Small intestine (tissue), 7 donors: ENCODE measurements at regions not wholly inside any gene's neighbourhood (a gene's known extent, or its start where the extent isn't known, plus 50 kb on each side); places are given as distances from the start of the nearest gene placed in this dataset.

Experiments used
- DNase-seq, 2 donors: peaks; one replicate each; pipeline versions ENCODE4 v3.0.0 to v3.0.0-alpha.2; 2013
- FAIRE-seq: peaks from 2 replicates; lab custom pipeline; 2012; peaks lifted over from hg19 to GRCh38; lab: Jason Lieb, UNC
- H3K27ac ChIP-seq, 3 donors: one replicate each; pipeline ENCODE4 v1.5.1; 2013; ENCODE audit warnings: low read length in 2 of 3, mild to moderate bottlenecking in 2 of 3, control low read depth in 1 of 3, inconsistent platforms in 1 of 3, low read depth in 1 of 3, moderate library complexity in 1 of 3
- H3K27me3 ChIP-seq, 3 donors: one replicate each; pipeline ENCODE4 v1.6.1; 2013; ENCODE audit warnings: low read length in 3 of 3, inconsistent platforms in 1 of 3; ENCODE audit not compliant: control insufficient read depth in 3 of 3, insufficient read depth in 3 of 3
- H3K36me3 ChIP-seq, 3 donors: one replicate each; pipeline ENCODE4 v1.6.1; 2013; ENCODE audit warnings: low read length in 3 of 3, inconsistent platforms in 1 of 3, low read depth in 1 of 3, mild to moderate bottlenecking in 1 of 3, moderate library complexity in 1 of 3; ENCODE audit not compliant: control insufficient read depth in 3 of 3, insufficient read depth in 2 of 3
- H3K4me1 ChIP-seq, 3 donors: one replicate each; pipeline ENCODE4 v1.6.1; 2013; ENCODE audit warnings: low read length in 2 of 3, inconsistent platforms in 1 of 3, low read depth in 1 of 3, mild to moderate bottlenecking in 1 of 3, moderate library complexity in 1 of 3; ENCODE audit not compliant: control insufficient read depth in 3 of 3, insufficient read depth in 2 of 3
- H3K4me3 ChIP-seq, 3 donors: one replicate each; pipeline ENCODE4 v1.5.1; 2013; ENCODE audit warnings: low read length in 3 of 3, control low read depth in 1 of 3, inconsistent platforms in 1 of 3, low read depth in 1 of 3, mild to moderate bottlenecking in 1 of 3, moderate library complexity in 1 of 3
- H3K9me3 ChIP-seq, 2 donors: one replicate each; pipeline ENCODE4 v1.6.1; 2013; ENCODE audit warnings: low read depth in 1 of 2, low read length in 1 of 2; ENCODE audit not compliant: control insufficient read depth in 2 of 2, insufficient read depth in 1 of 2
- WGBS, 3 donors: extraction: QIAGEN DNeasy Blood & Tissue Kit; methylation state at CpG; one replicate each; pipeline ENCODE4 v1.1.7; 2013; 5-methylcytosine and 5-hydroxymethylcytosine counted together
- donor health status: healthy with polysubstance abuse.
- donor health status: control.
- donor health status: control.
- donor health status: Bipolar disorder and iron deficiency.
- donor health status: healthy.

GRCh38 chr7:1313613-1314012 is 80.9 kb downstream of the UNCX start:
- Histone ChIP-seq H3K4me1 (no peaks in the 10 kb centered on the region), H3K27me3 (no peaks in the 10 kb centered on the region), H3K4me3 (no peak overlapping the region), H3K36me3 (no peaks in the 10 kb centered on the region), H3K27ac (no peak overlapping the region), H3K9me3 (peaks cover 0 to 4% of the 10 kb centered on the region in 2 donors)
- DNase-seq (no peak), FAIRE-seq (no peak)
- 55 to 67% (median 56%) methylated on average over 15 of the region's 15 CpGs for WGBS, 3 donors

GRCh38 chr7:1314021-1314907 is 81.6 kb downstream of the UNCX start:
- Histone ChIP-seq H3K27me3 (no peaks in the 10 kb centered on the region), H3K27ac (no peak overlapping the region), H3K4me3 (no peak overlapping the region), H3K4me1 (no peaks in the 10 kb centered on the region), H3K36me3 (no peaks in the 10 kb centered on the region), H3K9me3 (peaks cover 0 to 4% of the 10 kb centered on the region in 2 donors)
- FAIRE-seq (no peak), DNase-seq (no peak)
- 72 to 74% (median 74%) methylated on average over 26 to 28 of the region's 28 CpGs for WGBS, 3 donors

GRCh38 chr7:1314908-1315450 is 82.3 kb downstream of the UNCX start:
- 79 to 87% (median 81%) methylated on average over 22 to 26 of the region's 26 CpGs for WGBS, 3 donors
- Histone ChIP-seq H3K9me3 (peaks cover 0 to 4% of the 10 kb centered on the region in 2 donors), H3K27ac (no peak overlapping the region), H3K4me3 (no peak overlapping the region), H3K27me3 (no peaks in the 10 kb centered on the region), H3K4me1 (no peaks in the 10 kb centered on the region), H3K36me3 (no peaks in the 10 kb centered on the region)
- no peak for DNase-seq
- FAIRE-seq = no peak

- Histone ChIP-seq H3K4me3 (no peak overlapping the region), H3K27me3 (no peaks in the 10 kb centered on the region), H3K4me1 (peaks cover 0 to 6% (median 0%) of the 10 kb centered on the region in 3 donors), H3K9me3 (peaks cover 0 to 4% of the 10 kb centered on the region in 2 donors), H3K36me3 (no peaks in the 10 kb centered on the region), H3K27ac (no peak overlapping the region)
- 69 to 76% (median 74%) methylated on average over 10 of the region's 10 CpGs for WGBS, 3 donors
- DNase-seq (no peak), FAIRE-seq (no peak)
Observed at GRCh38 chr7:1316086-1316485, 83.4 kb downstream of the UNCX start.

DNA sequence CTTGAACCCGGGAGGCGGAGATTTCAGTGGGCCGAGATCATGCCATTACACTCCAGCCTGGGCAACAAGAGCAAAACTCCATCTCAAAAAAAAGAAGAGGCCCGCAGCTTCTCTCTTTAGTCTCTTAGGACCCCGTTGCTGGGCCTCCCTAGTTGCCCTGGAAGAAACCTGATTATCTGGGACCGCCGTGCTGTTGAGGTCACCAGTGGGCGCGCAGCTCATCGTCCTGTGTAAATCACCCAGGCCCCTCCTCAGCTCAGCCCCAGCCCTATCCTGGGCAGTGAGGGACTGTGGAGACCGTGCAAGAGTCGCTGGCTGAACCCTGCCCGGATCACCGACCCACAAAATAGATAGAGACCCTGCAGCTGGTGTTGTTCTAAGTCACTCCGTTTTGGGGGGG is 85.0 kb downstream of the UNCX start:
- DNase-seq = no peak
- Histone ChIP-seq H3K4me1 (peaks cover 0 to 12% (median 0%) of the 10 kb centered on the region in 3 donors), H3K27ac (no peak overlapping the region), H3K9me3 (peaks cover 0 to 1% of the 10 kb centered on the region in 2 donors), H3K27me3 (peaks cover 0 to 1% (median 0%) of the 10 kb centered on the region in 3 donors), H3K36me3 (no peaks in the 10 kb centered on the region), H3K4me3 (no peak overlapping the region)
- WGBS, 3 donors = 81 to 85% (median 82%) methylated on average over 15 of the region's 15 CpGs
- no peak for FAIRE-seq

- Histone ChIP-seq H3K4me1 (peaks cover 0 to 12% (median 0%) of the 10 kb centered on the region in 3 donors), H3K4me3 (no peak overlapping the region), H3K36me3 (no peaks in the 10 kb centered on the region), H3K27me3 (peaks cover 0 to 4% (median 0%) of the 10 kb centered on the region in 3 donors), H3K9me3 (no peaks in the 10 kb centered on the region), H3K27ac (no peak overlapping the region)
- 84 to 89% (median 89%) methylated on average over 16 of the region's 16 CpGs for WGBS, 3 donors
- DNase-seq (no peak), FAIRE-seq (no peak)
Observed at GRCh38 chr7:1318051-1318450, 85.4 kb downstream of the UNCX start.

DNA sequence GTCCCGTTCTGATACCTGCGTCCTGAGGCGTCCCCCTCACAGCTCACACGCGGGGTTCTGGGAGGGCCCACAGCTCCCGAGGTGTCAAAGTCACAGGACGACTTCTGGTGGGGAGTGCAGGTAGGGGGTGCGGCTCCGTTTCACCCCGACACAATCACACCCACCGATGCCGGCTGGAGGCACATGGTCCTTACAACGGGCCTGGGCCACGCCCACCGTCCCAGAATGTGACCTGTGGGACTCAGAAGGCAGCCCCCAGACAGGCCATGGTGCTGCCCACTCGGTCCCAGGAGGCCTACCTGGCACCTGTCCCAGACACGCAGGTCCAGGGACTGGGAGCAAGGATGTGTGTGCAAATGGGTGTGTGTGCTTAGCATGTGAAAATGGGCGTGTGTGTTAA is 86.0 kb downstream of the UNCX start:
- Histone ChIP-seq H3K4me3 (no peak overlapping the region), H3K4me1 (peaks cover 0 to 12% (median 0%) of the 10 kb centered on the region in 3 donors), H3K27ac (no peak overlapping the region), H3K27me3 (peaks cover 0 to 4% (median 0%) of the 10 kb centered on the region in 3 donors), H3K9me3 (no peaks in the 10 kb centered on the region), H3K36me3 (no peaks in the 10 kb centered on the region)
- 72 to 78% (median 72%) methylated on average over 18 of the region's 18 CpGs for WGBS, 3 donors
- DNase-seq = no peak
- no peak for FAIRE-seq

- 57 to 71% (median 64%) methylated on average over 17 of the region's 17 CpGs for WGBS, 3 donors
- Histone ChIP-seq H3K36me3 (no peaks in the 10 kb centered on the region), H3K4me3 (no peak overlapping the region), H3K27me3 (peaks cover 0 to 7% (median 2%) of the 10 kb centered on the region in 3 donors), H3K27ac (no peak overlapping the region), H3K4me1 (peaks cover 0 to 12% (median 0%) of the 10 kb centered on the region in 3 donors), H3K9me3 (no peaks in the 10 kb centered on the region)
- no peak for FAIRE-seq
- peak in 1 of 2 donors; percentile 67 for DNase-seq
Observed at GRCh38 chr7:1320616-1321240, 88.1 kb downstream of the UNCX start.
